Caco-2 (cell line): ENCODE measurements at regions not wholly inside any gene's neighbourhood (a gene's known extent, or its start where the extent isn't known, plus 50 kb on each side); places are given as distances from the start of the nearest gene placed in this dataset.
A peak's percentile ranks its signal among the peaks of the same experiment; 100 is the strongest.

Experiments used
- BruUV-seq: library from RNA; stranded (reverse); fragments of 400-500 nt; replicated peaks from 2 replicates; lab custom pipeline; 2021; lab: Mats Ljungman, UMichigan
- CTCF ChIA-PET: fragments of 300-600 bp; sonication (Branson Sonifier 250); formaldehyde crosslinking; loops from one replicate; lab custom pipeline; 2022; ENCODE audit warnings: antibody characterized with exemption; lab: Charles Lee
- POLR2A ChIA-PET: fragments of 300-600 bp; sonication (Branson Sonifier 250); formaldehyde crosslinking; loops from one replicate; lab custom pipeline; 2022; ENCODE audit warnings: antibody characterized with exemption; lab: Charles Lee
- DNase-seq, 2 experiments: peaks; one replicate each; pipeline versions ENCODE4 v3.0.0 to v3.0.0-alpha.2; 2020 to 2022
- H3K27me3 ChIP-seq: replicated peaks from 2 replicates; pipeline ENCODE4 v1.6.0; 2011; ENCODE audit warnings: low read length; ENCODE audit not compliant: control insufficient read depth, insufficient read depth
- H3K36me3 ChIP-seq: 2 replicates; pipeline ENCODE4 v1.5.1; 2011; ENCODE audit warnings: low read length; ENCODE audit not compliant: control insufficient read depth, insufficient read depth
- H3K4me1 ChIP-seq: fragments of 250-450 bp; sonication (Bioruptor Pico); 2 replicates; pipeline ENCODE4 v1.5.1; 2020; ENCODE audit warnings: mild to moderate bottlenecking
- H3K4me3 ChIP-seq: 2 replicates; pipeline ENCODE4 v1.5.1; 2011; ENCODE audit warnings: low read depth, mild to moderate bottlenecking, control low read depth, low read length
- H3K9me3 ChIP-seq: fragments of 250-450 bp; sonication (Bioruptor Pico); 2 replicates; pipeline ENCODE4 v1.5.1; 2020; ENCODE audit warnings: mild to moderate bottlenecking, moderate library complexity
- H3K27ac Mint-ChIP-seq: one replicate; pipeline ENCODE4 v1.8.0; 2022; ENCODE audit warnings: mixed read lengths; ENCODE audit not compliant: unreplicated experiment
- H3K27me3 Mint-ChIP-seq: one replicate; pipeline ENCODE4 v1.8.0; 2022; ENCODE audit warnings: mixed read lengths; ENCODE audit not compliant: insufficient read depth, unreplicated experiment
- H3K36me3 Mint-ChIP-seq: one replicate; pipeline ENCODE4 v1.8.0; 2022; ENCODE audit warnings: mild to moderate bottlenecking, mixed read lengths; ENCODE audit not compliant: insufficient read depth, unreplicated experiment
- H3K4me1 Mint-ChIP-seq: one replicate; pipeline ENCODE4 v1.8.0; 2022; ENCODE audit warnings: low read depth, mixed read lengths; ENCODE audit not compliant: unreplicated experiment
- H3K4me3 Mint-ChIP-seq: one replicate; pipeline ENCODE4 v1.8.0; 2022; ENCODE audit warnings: mild to moderate bottlenecking, moderate library complexity, mixed read lengths; ENCODE audit not compliant: unreplicated experiment
- H3K9me3 Mint-ChIP-seq: one replicate; pipeline ENCODE4 v1.8.0; 2022; ENCODE audit warnings: mixed read lengths; ENCODE audit not compliant: unreplicated experiment
- intact Hi-C: fragments of 100-400 bp; cut with micrococcal nuclease; formaldehyde crosslinking; loops from one replicate; pipeline ENCODE4 v1.10.0; 2022; ENCODE audit not compliant: unreplicated experiment
- TF ChIP-seq, protein P1 (sequence below), 2 experiments: fragments of 200-600 bp in 1 of 2; IDR thresholded peaks; 1 replicate in 1 of 2; 2 replicates in 1 of 2; pipeline versions ENCODE4 v1.5.1 to v1.8.0; 2011 to 2022; ENCODE audit warnings: antibody characterized with exemption in 1 of 2, control low read depth in 1 of 2, inconsistent platforms in 1 of 2, low read depth in 1 of 2, low read length in 1 of 2, mild to moderate bottlenecking in 1 of 2, moderate library complexity in 1 of 2; ENCODE audit not compliant: insufficient read depth in 1 of 2, severe bottlenecking in 1 of 2, unreplicated experiment in 1 of 2

- BruUV-seq = no TSS peak
- TF ChIP-seq, protein P1, sequence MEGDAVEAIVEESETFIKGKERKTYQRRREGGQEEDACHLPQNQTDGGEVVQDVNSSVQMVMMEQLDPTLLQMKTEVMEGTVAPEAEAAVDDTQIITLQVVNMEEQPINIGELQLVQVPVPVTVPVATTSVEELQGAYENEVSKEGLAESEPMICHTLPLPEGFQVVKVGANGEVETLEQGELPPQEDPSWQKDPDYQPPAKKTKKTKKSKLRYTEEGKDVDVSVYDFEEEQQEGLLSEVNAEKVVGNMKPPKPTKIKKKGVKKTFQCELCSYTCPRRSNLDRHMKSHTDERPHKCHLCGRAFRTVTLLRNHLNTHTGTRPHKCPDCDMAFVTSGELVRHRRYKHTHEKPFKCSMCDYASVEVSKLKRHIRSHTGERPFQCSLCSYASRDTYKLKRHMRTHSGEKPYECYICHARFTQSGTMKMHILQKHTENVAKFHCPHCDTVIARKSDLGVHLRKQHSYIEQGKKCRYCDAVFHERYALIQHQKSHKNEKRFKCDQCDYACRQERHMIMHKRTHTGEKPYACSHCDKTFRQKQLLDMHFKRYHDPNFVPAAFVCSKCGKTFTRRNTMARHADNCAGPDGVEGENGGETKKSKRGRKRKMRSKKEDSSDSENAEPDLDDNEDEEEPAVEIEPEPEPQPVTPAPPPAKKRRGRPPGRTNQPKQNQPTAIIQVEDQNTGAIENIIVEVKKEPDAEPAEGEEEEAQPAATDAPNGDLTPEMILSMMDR (IDR thresholded peaks at IDR 0.05; ENCODE audit: insufficient read depth in 1 of 2, low read depth in 1 of 2, low read length in 1 of 2, severe bottlenecking in 1 of 2, unreplicated experiment in 1 of 2) = no peak
- intact Hi-C loops = no loop called here
- no peak overlapping the region for H3K4me3 ChIP-seq
- Mint-ChIP-seq H3K27me3 (peaks cover 23% of the 10 kb centered on the region), H3K4me3 (no peak overlapping the region), H3K4me1 (no peaks in the 10 kb centered on the region), H3K27ac (no peak overlapping the region), H3K9me3 (no peaks in the 10 kb centered on the region), H3K36me3 (no peaks in the 10 kb centered on the region)
- peaks cover 4% of the 10 kb centered on the region; the same call in 1 of the 2 replicates for H3K4me1 ChIP-seq
- H3K36me3 ChIP-seq = no peaks in the 10 kb centered on the region
- DNase-seq = no peak
- ChIA-PET CTCF (no interaction called here), POLR2A (no interaction called here)
- H3K9me3 ChIP-seq = no peaks in the 10 kb centered on the region
- H3K27me3 ChIP-seq = no peaks in the 10 kb centered on the region; the same call in 1 of the 2 replicates
These were observed 134.3 kb downstream of the CCT6B start for GRCh38 chr17:34827008-34827407.

DNA sequence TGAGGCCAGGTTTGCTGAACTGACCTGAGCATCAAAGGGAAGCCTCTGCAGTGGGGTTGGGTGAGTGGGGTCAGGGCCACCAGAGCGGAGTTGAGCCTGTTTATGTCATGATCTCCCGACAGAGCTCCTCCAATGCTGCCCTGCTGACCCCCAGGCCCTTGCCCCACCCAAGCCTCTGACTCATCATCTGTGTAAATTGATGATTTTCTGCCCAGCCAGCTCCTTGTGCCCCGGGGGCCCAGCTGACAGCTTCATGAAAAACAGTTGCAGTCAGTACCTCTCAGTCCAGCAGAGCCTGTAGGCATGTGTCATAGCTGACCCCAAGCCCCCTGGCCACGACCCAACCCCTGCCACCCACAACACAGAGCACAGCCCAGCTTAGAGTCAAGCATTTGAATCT is 134.9 kb downstream of the CCT6B start:
- H3K27me3 Mint-ChIP-seq = peaks cover 24% of the 10 kb centered on the region
- no peaks in the 10 kb centered on the region for H3K4me1 Mint-ChIP-seq
- Histone ChIP-seq H3K36me3 (no peaks in the 10 kb centered on the region), H3K9me3 (no peaks in the 10 kb centered on the region), H3K4me3 (no peak overlapping the region), H3K27me3 (no peaks in the 10 kb centered on the region; the same call in 1 of the 2 replicates), H3K4me1 (peaks cover 4% of the 10 kb centered on the region; the same call in 1 of the 2 replicates)
- ChIA-PET CTCF (no interaction called here), POLR2A (no interaction called here)
- intact Hi-C loops = no loop called here
- TF ChIP-seq, protein P1 (IDR thresholded peaks at IDR 0.05; ENCODE audit: insufficient read depth in 1 of 2, low read depth in 1 of 2, low read length in 1 of 2, severe bottlenecking in 1 of 2, unreplicated experiment in 1 of 2) = no peak
- BruUV-seq = no TSS peak
- H3K36me3 Mint-ChIP-seq = no peaks in the 10 kb centered on the region
- DNase-seq = peak in 1 of 2 experiments; percentile 44
- no peak overlapping the region for H3K27ac Mint-ChIP-seq
- H3K9me3 Mint-ChIP-seq = no peaks in the 10 kb centered on the region
- H3K4me3 Mint-ChIP-seq = no peak overlapping the region

- Histone ChIP-seq H3K4me1 (peaks cover 4% of the 10 kb centered on the region; the same call in 1 of the 2 replicates), H3K4me3 (no peak overlapping the region), H3K27me3 (no peaks in the 10 kb centered on the region; the same call in 1 of the 2 replicates), H3K36me3 (no peaks in the 10 kb centered on the region), H3K9me3 (no peaks in the 10 kb centered on the region)
- H3K36me3 Mint-ChIP-seq = no peaks in the 10 kb centered on the region
- BruUV-seq = no TSS peak
- intact Hi-C loops = no loop called here
- peaks cover 24% of the 10 kb centered on the region for H3K27me3 Mint-ChIP-seq
- no peaks in the 10 kb centered on the region for H3K9me3 Mint-ChIP-seq
- CTCF ChIA-PET = no interaction called here
- TF ChIP-seq, protein P1 (IDR thresholded peaks at IDR 0.05; ENCODE audit: insufficient read depth in 1 of 2, low read depth in 1 of 2, low read length in 1 of 2, severe bottlenecking in 1 of 2, unreplicated experiment in 1 of 2) = no peak
- no peak overlapping the region for H3K4me3 Mint-ChIP-seq
- POLR2A ChIA-PET = no interaction called here
- no peak overlapping the region for H3K27ac Mint-ChIP-seq
- no peaks in the 10 kb centered on the region for H3K4me1 Mint-ChIP-seq
- no peak for DNase-seq
These were observed 135.4 kb downstream of the CCT6B start for GRCh38 chr17:34825884-34826283.
